CD4-positive, alpha-beta memory T cell (primary cell): ENCODE measurements at regions not wholly inside any gene's neighbourhood (a gene's known extent, or its start where the extent isn't known, plus 50 kb on each side); places are given as distances from the start of the nearest gene placed in this dataset.
A peak's percentile ranks its signal among the peaks of the same experiment; 100 is the strongest.

Experiments
- CTCF ChIA-PET: fragments of 350-600 bp; sonication (Branson Sonifier 250); formaldehyde crosslinking; loops from one replicate; lab custom pipeline; 2021; ENCODE audit warnings: inconsistent platforms; ENCODE audit not compliant: partially characterized antibody; lab: Charles Lee
- POLR2A ChIA-PET: fragments of 350-600 bp; sonication (Branson Sonifier 250); formaldehyde crosslinking; loops from one replicate; lab custom pipeline; 2021; ENCODE audit not compliant: partially characterized antibody; lab: Charles Lee
- DNase-seq, 5 donors: peaks; one replicate each; pipeline versions ENCODE4 v3.0.0 to v3.0.0-alpha.2; 2020 to 2022; ENCODE audit warnings: mixed read lengths in 1 of 5
- H3K27ac ChIP-seq: one replicate; pipeline ENCODE4 v1.7.0; 2013; ENCODE audit warnings: low read depth, low read length
- H3K27me3 ChIP-seq: 2 replicates; pipeline ENCODE4 v1.7.0; 2013; ENCODE audit warnings: mild to moderate bottlenecking, low read length, moderate library complexity; ENCODE audit not compliant: insufficient read depth
- H3K36me3 ChIP-seq: 2 replicates; pipeline ENCODE4 v1.7.0; 2013; ENCODE audit warnings: mild to moderate bottlenecking, low read length, moderate library complexity; ENCODE audit not compliant: insufficient read depth
- H3K4me1 ChIP-seq: 2 replicates; pipeline ENCODE4 v1.7.0; 2013; ENCODE audit warnings: mild to moderate bottlenecking, low read length, moderate library complexity; ENCODE audit not compliant: insufficient read depth
- H3K4me3 ChIP-seq, 2 donors: one replicate each; pipeline ENCODE4 v1.7.0; 2013; ENCODE audit warnings: low read length in 2 of 2, mild to moderate bottlenecking in 1 of 2
- H3K9me3 ChIP-seq, 2 donors: one replicate each; pipeline ENCODE4 v1.7.0; 2013; ENCODE audit warnings: low read length in 2 of 2, control low read depth in 1 of 2; ENCODE audit not compliant: control insufficient read depth in 1 of 2
- H3K27ac Mint-ChIP-seq, 7 donors: one replicate each; pipeline ENCODE4 v1.8.0; 2020 to 2021; ENCODE audit warnings: mixed read lengths in 7 of 7, mild to moderate bottlenecking in 6 of 7, inconsistent platforms in 3 of 7, moderate library complexity in 3 of 7
- H3K27me3 Mint-ChIP-seq, 2 donors: one replicate each; pipeline ENCODE4 v1.8.0; 2020 to 2021; ENCODE audit warnings: mixed read lengths in 2 of 2
- H3K36me3 Mint-ChIP-seq, 2 donors: one replicate each; pipeline ENCODE4 v1.8.0; 2020 to 2021; ENCODE audit warnings: mixed read lengths in 2 of 2, inconsistent platforms in 1 of 2, mild to moderate bottlenecking in 1 of 2
- H3K4me1 Mint-ChIP-seq, 4 donors: one replicate each; pipeline ENCODE4 v1.8.0; 2020 to 2021; ENCODE audit warnings: mixed read lengths in 4 of 4, mild to moderate bottlenecking in 1 of 4
- H3K4me3 Mint-ChIP-seq, 8 donors: one replicate each; pipeline ENCODE4 v1.8.0; 2020 to 2021; ENCODE audit warnings: mixed read lengths in 8 of 8, mild to moderate bottlenecking in 7 of 8, moderate library complexity in 6 of 8, inconsistent platforms in 3 of 8
- H3K9me3 Mint-ChIP-seq, 8 donors: one replicate each; pipeline ENCODE4 v1.8.0; 2020 to 2021; ENCODE audit warnings: mixed read lengths in 8 of 8, mild to moderate bottlenecking in 5 of 8, inconsistent platforms in 3 of 8, moderate library complexity in 1 of 8
- intact Hi-C: fragments of 100-400 bp; cut with micrococcal nuclease; formaldehyde crosslinking; loops from one replicate; pipeline ENCODE4 v1.15.1; 2023

- intact Hi-C loops: no loop called here
- no peaks in the 10 kb centered on the region for H3K36me3 Mint-ChIP-seq
- no peaks in the 10 kb centered on the region for H3K27me3 Mint-ChIP-seq
- H3K27ac ChIP-seq: no peak overlapping the region
- H3K27me3 ChIP-seq: no peaks in the 10 kb centered on the region
- H3K4me3 ChIP-seq: no peak overlapping the region
- CTCF ChIA-PET: no interaction called here
- H3K4me1 ChIP-seq: peaks cover 9% of the 10 kb centered on the region
- H3K9me3 Mint-ChIP-seq: peaks cover 0 to 3% (median 0%) of the 10 kb centered on the region in 8 donors
- no peak overlapping the region for H3K27ac Mint-ChIP-seq
- H3K4me1 Mint-ChIP-seq: peaks cover 4 to 16% (median 9%) of the 10 kb centered on the region in 4 donors
- H3K9me3 ChIP-seq: no peaks in the 10 kb centered on the region
- H3K36me3 ChIP-seq: no peaks in the 10 kb centered on the region
- DNase-seq: no peak
- POLR2A ChIA-PET: no interaction called here
- no peak overlapping the region for H3K4me3 Mint-ChIP-seq
These were observed 95.1 kb downstream of the B3GNT2 start for GRCh38 chr2:62291052-62291451.

GRCh38 chr2:62287899-62288880, 92.3 kb downstream of the B3GNT2 start:
- peak overlapping the region in 1 of 8 donors; percentile 22 for H3K4me3 Mint-ChIP-seq
- H3K36me3 ChIP-seq: no peaks in the 10 kb centered on the region
- ChIA-PET CTCF (interaction anchor here (1.1 kb wide), 1 partner anchor 12 kb away, joined by 3 read pairs; no protein-coding TSS in a partner anchor), POLR2A (no interaction called here)
- peak; percentile 36 to 71 (median 49) for DNase-seq
- intact Hi-C loops: no loop called here
- H3K4me1 ChIP-seq: peaks cover 9% of the 10 kb centered on the region
- H3K27me3 ChIP-seq: no peaks in the 10 kb centered on the region
- H3K27ac Mint-ChIP-seq: no peak overlapping the region
- H3K27ac ChIP-seq: no peak overlapping the region
- H3K4me1 Mint-ChIP-seq: peaks cover 4 to 16% (median 9%) of the 10 kb centered on the region in 4 donors
- no peak overlapping the region for H3K4me3 ChIP-seq
- no peaks in the 10 kb centered on the region for H3K27me3 Mint-ChIP-seq
- peaks cover 0 to 11% of the 10 kb centered on the region in 2 donors for H3K9me3 ChIP-seq
- peaks cover 4 to 20% (median 8%) of the 10 kb centered on the region in 8 donors for H3K9me3 Mint-ChIP-seq
- H3K36me3 Mint-ChIP-seq: peaks cover 0 to 3% of the 10 kb centered on the region in 2 donors

- Histone ChIP-seq H3K9me3 (peaks cover 0 to 11% of the 10 kb centered on the region in 2 donors), H3K27me3 (no peaks in the 10 kb centered on the region), H3K27ac (no peak overlapping the region), H3K4me3 (no peak overlapping the region), H3K36me3 (no peaks in the 10 kb centered on the region), H3K4me1 (peaks cover 9% of the 10 kb centered on the region)
- Mint-ChIP-seq H3K27me3 (no peaks in the 10 kb centered on the region), H3K9me3 (peaks cover 4 to 20% (median 8%) of the 10 kb centered on the region in 8 donors), H3K4me1 (peaks cover 4 to 16% (median 9%) of the 10 kb centered on the region in 4 donors), H3K4me3 (no peak overlapping the region), H3K36me3 (peaks cover 0 to 3% of the 10 kb centered on the region in 2 donors), H3K27ac (no peak overlapping the region)
- no peak for DNase-seq
- POLR2A ChIA-PET: no interaction called here
- intact Hi-C loops: no loop called here
- CTCF ChIA-PET: interaction anchor here (1.1 kb wide), 1 partner anchor 13 kb away, joined by 3 read pairs; no protein-coding TSS in a partner anchor
These were observed 91.4 kb downstream of the B3GNT2 start for GRCh38 chr2:62287282-62287681.

- DNase-seq: no peak
- POLR2A ChIA-PET: no interaction called here
- no peak overlapping the region for H3K4me3 ChIP-seq
- H3K4me1 Mint-ChIP-seq: peaks cover 4 to 16% (median 9%) of the 10 kb centered on the region in 4 donors
- H3K27me3 Mint-ChIP-seq: no peaks in the 10 kb centered on the region
- no peaks in the 10 kb centered on the region for H3K27me3 ChIP-seq
- H3K36me3 ChIP-seq: no peaks in the 10 kb centered on the region
- peaks cover 4 to 20% (median 8%) of the 10 kb centered on the region in 8 donors for H3K9me3 Mint-ChIP-seq
- H3K27ac Mint-ChIP-seq: peak overlapping the region in 1 of 7 donors; percentile 13
- CTCF ChIA-PET: no interaction called here
- no peak overlapping the region for H3K27ac ChIP-seq
- peaks cover 0 to 3% of the 10 kb centered on the region in 2 donors for H3K36me3 Mint-ChIP-seq
- peaks cover 9% of the 10 kb centered on the region for H3K4me1 ChIP-seq
- intact Hi-C loops: no loop called here
- H3K9me3 ChIP-seq: peaks cover 0 to 11% of the 10 kb centered on the region in 2 donors
- no peak overlapping the region for H3K4me3 Mint-ChIP-seq
These were observed 90.3 kb downstream of the B3GNT2 start for GRCh38 chr2:62286089-62286785.

GRCh38 chr2:62284980-62285379, 89.1 kb downstream of the B3GNT2 start:
- Histone ChIP-seq H3K4me3 (no peak overlapping the region), H3K9me3 (peaks cover 0 to 11% of the 10 kb centered on the region in 2 donors), H3K27ac (no peak overlapping the region), H3K4me1 (peaks cover 9% of the 10 kb centered on the region), H3K27me3 (no peaks in the 10 kb centered on the region), H3K36me3 (no peaks in the 10 kb centered on the region)
- intact Hi-C loops: no loop called here
- CTCF ChIA-PET: no interaction called here
- Mint-ChIP-seq H3K27ac (no peak overlapping the region), H3K9me3 (peaks cover 4 to 20% (median 8%) of the 10 kb centered on the region in 8 donors), H3K4me1 (peaks cover 4 to 16% (median 9%) of the 10 kb centered on the region in 4 donors), H3K27me3 (no peaks in the 10 kb centered on the region), H3K36me3 (peaks cover 1 to 3% of the 10 kb centered on the region in 2 donors), H3K4me3 (no peak overlapping the region)
- DNase-seq: no peak
- POLR2A ChIA-PET: no interaction called here

DNA sequence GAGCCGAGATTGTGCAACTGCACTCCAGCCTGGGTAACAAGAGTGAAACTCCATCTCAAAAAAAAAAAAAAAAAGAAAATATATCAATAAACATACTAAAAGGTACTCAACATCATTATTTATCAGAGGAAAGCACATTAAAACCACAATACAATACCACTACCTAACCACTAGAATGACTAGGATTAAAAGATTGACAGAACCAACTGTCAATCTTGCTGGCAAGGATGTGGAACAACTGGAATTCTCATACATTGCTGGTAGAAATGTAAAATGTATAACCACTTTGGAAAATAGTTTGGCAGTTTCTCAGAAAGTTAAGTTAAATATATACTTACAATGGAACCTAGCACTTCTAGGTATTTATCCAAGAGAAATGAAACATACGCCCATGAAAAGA, 88.6 kb downstream of the B3GNT2 start:
- no peak for DNase-seq
- Histone ChIP-seq H3K36me3 (no peaks in the 10 kb centered on the region), H3K4me3 (no peak overlapping the region), H3K27ac (no peak overlapping the region), H3K9me3 (peaks cover 0 to 11% of the 10 kb centered on the region in 2 donors), H3K27me3 (no peaks in the 10 kb centered on the region), H3K4me1 (peaks cover 9% of the 10 kb centered on the region)
- Mint-ChIP-seq H3K9me3 (peaks cover 4 to 20% (median 8%) of the 10 kb centered on the region in 8 donors), H3K4me1 (peaks cover 4 to 16% (median 9%) of the 10 kb centered on the region in 4 donors), H3K4me3 (no peak overlapping the region), H3K27me3 (no peaks in the 10 kb centered on the region), H3K36me3 (peaks cover 1 to 3% of the 10 kb centered on the region in 2 donors), H3K27ac (no peak overlapping the region)
- ChIA-PET CTCF (interaction anchor here (0.7 kb wide), 1 partner anchor 28 kb away, joined by 3 read pairs; no protein-coding TSS in a partner anchor), POLR2A (no interaction called here)
- intact Hi-C loops: no loop called here

DNA sequence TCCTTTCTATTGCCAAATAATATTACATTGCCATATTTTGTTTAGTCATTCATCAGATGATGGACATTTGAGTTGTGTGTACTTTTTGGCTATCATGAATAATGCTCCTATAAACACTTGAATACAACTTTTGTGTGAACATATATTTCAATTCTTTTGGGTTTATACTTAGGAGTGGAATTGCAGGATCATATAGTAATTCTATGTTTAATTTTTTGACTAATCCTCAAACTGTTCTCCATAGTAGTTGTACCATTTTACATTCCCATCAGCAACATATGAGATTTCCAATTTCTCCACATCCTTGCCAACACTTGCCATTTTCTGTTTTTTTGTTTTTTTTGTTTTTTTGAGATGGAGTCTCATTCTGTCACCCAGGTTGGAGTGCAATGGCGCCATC, 87.2 kb downstream of the B3GNT2 start:
- POLR2A ChIA-PET: no interaction called here
- DNase-seq: no peak
- Histone ChIP-seq H3K9me3 (peaks cover 0 to 11% of the 10 kb centered on the region in 2 donors), H3K27ac (no peak overlapping the region), H3K27me3 (no peaks in the 10 kb centered on the region), H3K4me3 (no peak overlapping the region), H3K36me3 (no peaks in the 10 kb centered on the region), H3K4me1 (peaks cover 6% of the 10 kb centered on the region)
- Mint-ChIP-seq H3K4me1 (peaks cover 4 to 8% (median 6%) of the 10 kb centered on the region in 4 donors), H3K36me3 (peaks cover 3 to 10% of the 10 kb centered on the region in 2 donors), H3K4me3 (no peak overlapping the region), H3K27ac (no peak overlapping the region), H3K27me3 (no peaks in the 10 kb centered on the region), H3K9me3 (peaks cover 6 to 28% (median 18%) of the 10 kb centered on the region in 8 donors)
- CTCF ChIA-PET: no interaction called here
- intact Hi-C loops: no loop called here
